ENCODE measurements at regions not wholly inside any gene's neighbourhood (a gene's known extent, or its start where the extent isn't known, plus 50 kb on each side); places are given as distances from the start of the nearest gene placed in this dataset.

DNA sequence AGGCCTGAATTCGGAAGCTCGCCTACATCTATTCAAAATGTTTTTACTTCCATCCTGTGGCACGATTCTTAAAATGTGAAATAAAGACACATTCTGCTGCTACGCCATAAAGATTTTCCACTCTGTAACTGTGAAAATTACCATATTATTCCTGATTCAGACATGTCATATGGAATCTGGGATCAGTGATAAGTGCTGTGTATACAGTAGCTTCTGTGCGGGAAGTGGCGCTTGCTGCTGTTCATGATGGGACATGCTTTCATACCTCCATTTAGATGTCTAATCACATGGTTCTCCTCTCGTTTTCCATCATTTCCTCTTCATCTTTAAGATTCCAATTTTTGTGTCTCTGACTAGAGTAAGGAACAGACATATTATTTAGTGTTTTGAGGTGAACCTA is 163.2 kb downstream of the TMEM182 start:
- TF ChIP-seq, protein P1, sequence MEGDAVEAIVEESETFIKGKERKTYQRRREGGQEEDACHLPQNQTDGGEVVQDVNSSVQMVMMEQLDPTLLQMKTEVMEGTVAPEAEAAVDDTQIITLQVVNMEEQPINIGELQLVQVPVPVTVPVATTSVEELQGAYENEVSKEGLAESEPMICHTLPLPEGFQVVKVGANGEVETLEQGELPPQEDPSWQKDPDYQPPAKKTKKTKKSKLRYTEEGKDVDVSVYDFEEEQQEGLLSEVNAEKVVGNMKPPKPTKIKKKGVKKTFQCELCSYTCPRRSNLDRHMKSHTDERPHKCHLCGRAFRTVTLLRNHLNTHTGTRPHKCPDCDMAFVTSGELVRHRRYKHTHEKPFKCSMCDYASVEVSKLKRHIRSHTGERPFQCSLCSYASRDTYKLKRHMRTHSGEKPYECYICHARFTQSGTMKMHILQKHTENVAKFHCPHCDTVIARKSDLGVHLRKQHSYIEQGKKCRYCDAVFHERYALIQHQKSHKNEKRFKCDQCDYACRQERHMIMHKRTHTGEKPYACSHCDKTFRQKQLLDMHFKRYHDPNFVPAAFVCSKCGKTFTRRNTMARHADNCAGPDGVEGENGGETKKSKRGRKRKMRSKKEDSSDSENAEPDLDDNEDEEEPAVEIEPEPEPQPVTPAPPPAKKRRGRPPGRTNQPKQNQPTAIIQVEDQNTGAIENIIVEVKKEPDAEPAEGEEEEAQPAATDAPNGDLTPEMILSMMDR (IDR thresholded peaks at IDR 0.05; ENCODE audit: borderline replicate concordance, extremely low read depth, low read length, poor library complexity, severe bottlenecking) = no peak
- TF ChIP-seq EZH2 (IDR thresholded peaks at IDR 0.05; ENCODE audit: borderline replicate concordance, low read depth, low read length, severe bottlenecking) = no peak
